Neural cell (in vitro differentiated cells): ENCODE measurements at regions not wholly inside any gene's neighbourhood (a gene's known extent, or its start where the extent isn't known, plus 50 kb on each side); places are given as distances from the start of the nearest gene placed in this dataset.

Experiments used
- EP300 ChIP-seq: fragments of 450-650 bp; conservative IDR thresholded peaks from 2 replicates; pipeline ENCODE4 v1.6.1; 2014; ENCODE audit warnings: antibody characterized with exemption, mild to moderate bottlenecking, moderate library complexity; ENCODE audit not compliant: poor library complexity, severe bottlenecking
- EZH2 ChIP-seq: fragments of 200-600, 300-800 bp; shearing (Covaris generic), sonication (generic); IDR thresholded peaks from 2 replicates; pipeline ENCODE4 v1.6.1; 2014; ENCODE audit warnings: antibody characterized with exemption, low read length, borderline replicate concordance, mild to moderate bottlenecking; ENCODE audit not compliant: insufficient read depth, poor library complexity, severe bottlenecking
- POLR2AphosphoS5 ChIP-seq: IDR thresholded peaks from 2 replicates; pipeline ENCODE4 v1.6.1; 2012
- RAD21 ChIP-seq: fragments of 450-650 bp; conservative IDR thresholded peaks from 2 replicates; pipeline ENCODE4 v1.6.1; 2014; ENCODE audit warnings: antibody characterized with exemption, mild to moderate bottlenecking, moderate library complexity
- SMC3 ChIP-seq: fragments of 450-650 bp; conservative IDR thresholded peaks from 2 replicates; pipeline ENCODE4 v1.6.1; 2014; ENCODE audit warnings: antibody characterized with exemption, mild to moderate bottlenecking, moderate library complexity; ENCODE audit not compliant: poor library complexity
- TAF1 ChIP-seq: IDR thresholded peaks from 2 replicates; pipeline ENCODE4 v1.6.1; 2012; ENCODE audit warnings: low read depth
- TF ChIP-seq, protein P1 (sequence below): fragments of 450-650 bp; IDR thresholded peaks from 2 replicates; pipeline ENCODE4 v1.5.1; 2014; ENCODE audit warnings: antibody characterized with exemption, mild to moderate bottlenecking, moderate library complexity; ENCODE audit not compliant: poor library complexity, severe bottlenecking

DNA sequence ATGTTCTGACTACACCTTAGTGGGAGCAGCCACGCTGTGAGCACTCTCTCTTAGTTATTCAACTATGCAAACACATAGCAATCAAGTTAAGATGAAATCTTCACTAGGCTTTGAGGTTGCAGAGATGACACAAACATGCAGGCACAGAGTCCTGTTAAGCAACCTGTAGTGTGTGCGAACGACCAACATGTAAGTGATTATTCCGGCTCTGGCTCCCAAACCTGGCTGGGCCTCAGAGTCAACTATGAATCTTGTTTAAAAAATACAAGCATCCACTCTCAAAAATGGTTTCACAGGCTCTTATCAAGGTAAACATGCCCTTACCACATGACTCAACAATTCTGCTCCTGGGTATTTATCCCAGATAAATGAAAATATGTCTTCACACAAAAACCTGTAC lies 91.4 kb downstream of the IRS2 start:
- TF ChIP-seq RAD21 = no peak
- TF ChIP-seq, protein P1, sequence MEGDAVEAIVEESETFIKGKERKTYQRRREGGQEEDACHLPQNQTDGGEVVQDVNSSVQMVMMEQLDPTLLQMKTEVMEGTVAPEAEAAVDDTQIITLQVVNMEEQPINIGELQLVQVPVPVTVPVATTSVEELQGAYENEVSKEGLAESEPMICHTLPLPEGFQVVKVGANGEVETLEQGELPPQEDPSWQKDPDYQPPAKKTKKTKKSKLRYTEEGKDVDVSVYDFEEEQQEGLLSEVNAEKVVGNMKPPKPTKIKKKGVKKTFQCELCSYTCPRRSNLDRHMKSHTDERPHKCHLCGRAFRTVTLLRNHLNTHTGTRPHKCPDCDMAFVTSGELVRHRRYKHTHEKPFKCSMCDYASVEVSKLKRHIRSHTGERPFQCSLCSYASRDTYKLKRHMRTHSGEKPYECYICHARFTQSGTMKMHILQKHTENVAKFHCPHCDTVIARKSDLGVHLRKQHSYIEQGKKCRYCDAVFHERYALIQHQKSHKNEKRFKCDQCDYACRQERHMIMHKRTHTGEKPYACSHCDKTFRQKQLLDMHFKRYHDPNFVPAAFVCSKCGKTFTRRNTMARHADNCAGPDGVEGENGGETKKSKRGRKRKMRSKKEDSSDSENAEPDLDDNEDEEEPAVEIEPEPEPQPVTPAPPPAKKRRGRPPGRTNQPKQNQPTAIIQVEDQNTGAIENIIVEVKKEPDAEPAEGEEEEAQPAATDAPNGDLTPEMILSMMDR = no peak
- no peak for TF ChIP-seq POLR2AphosphoS5
- no peak for TF ChIP-seq EZH2
- TF ChIP-seq EP300 = no peak
- no peak for TF ChIP-seq TAF1
- no peak for TF ChIP-seq SMC3
